NCI-H460 (cell line): ENCODE measurements at regions not wholly inside any gene's neighbourhood (a gene's known extent, or its start where the extent isn't known, plus 50 kb on each side); places are given as distances from the start of the nearest gene placed in this dataset.

Source experiments
- DNase-seq: peaks from one replicate; pipeline ENCODE4 v3.0.0-alpha.2; 2016; ENCODE audit warnings: low read depth; ENCODE audit errors: extremely low read depth

DNA sequence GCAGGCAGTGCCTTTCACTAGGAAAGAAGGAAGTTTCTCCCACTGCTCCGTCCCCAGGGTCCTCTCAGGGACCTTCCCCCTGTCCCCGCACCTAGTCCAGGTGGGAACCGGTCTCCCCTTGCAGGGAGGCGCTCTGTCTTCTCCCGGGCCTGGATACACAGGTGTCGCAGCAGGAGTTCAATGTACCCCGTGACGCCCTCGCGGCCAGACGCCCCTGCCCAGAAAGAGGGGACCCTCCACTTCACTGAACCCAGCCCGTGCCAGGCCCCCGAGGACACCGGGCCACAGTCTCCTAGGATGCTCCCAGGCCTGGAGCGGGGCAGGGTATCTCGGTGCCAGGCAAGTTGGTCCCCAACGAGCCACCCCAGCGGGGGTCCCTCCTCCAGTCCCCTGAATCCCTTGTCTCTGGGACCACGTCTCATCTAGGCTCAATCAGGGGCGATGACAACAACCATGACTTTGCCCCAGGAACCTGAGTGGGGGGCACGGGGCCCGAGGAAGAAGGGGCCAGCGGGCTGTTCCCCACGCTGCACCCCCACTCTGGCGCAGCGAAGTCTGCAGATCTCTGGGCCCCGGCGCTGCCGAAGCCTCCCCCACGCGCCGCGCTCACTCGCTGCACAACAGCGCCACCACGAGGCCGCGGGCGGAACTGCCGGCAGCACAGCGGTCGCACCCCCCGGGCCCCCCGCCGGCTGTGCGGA, 103.0 kb downstream of the EDN3 start:
- DNase-seq = peak; percentile 41

GRCh38 chr20:59403962-59404314, 103.5 kb downstream of the EDN3 start:
- no peak for DNase-seq

DNA sequence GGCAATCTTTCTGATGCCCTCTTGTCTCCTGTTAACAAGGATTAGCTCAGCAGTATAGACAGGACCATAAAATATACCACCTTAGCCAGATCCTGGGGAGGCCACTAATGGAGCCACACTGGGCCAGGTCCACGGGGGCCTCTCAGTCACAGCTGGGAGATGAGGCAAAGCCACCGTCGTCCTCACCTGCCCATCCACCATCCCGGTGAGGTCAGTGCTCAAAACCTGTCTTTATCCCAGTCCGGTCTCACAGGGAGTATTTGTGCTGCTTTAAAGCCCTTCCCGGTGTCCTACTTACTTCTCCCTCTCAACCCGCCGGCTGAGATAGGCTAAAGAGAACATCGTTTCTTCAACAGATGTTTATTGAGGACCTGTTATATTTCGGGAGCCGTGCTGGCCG, 104.3 kb downstream of the EDN3 start:
- no peak for DNase-seq

GRCh38 chr20:59405226-59406200, 105.1 kb downstream of the EDN3 start:
- no peak for DNase-seq

DNA sequence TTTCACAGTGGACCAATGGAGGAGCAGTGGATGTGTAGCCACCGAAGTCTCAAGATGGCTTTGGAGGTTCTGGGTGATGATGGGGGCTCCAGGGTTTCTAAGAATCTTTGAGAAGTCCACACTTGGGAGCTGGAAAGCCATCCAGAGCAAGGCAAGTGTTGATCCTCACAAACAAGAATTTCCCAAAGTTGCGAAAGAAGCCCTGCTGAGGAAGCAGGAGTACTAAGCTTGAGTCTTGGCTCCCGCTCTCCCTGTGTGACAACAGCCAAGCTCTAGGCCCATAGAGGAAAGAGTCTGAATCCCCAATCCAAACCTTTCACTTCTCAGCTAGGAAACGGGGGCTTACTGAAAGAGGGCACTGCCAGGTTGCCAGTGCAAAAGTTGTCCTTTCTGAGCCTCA, 106.0 kb downstream of the EDN3 start:
- DNase-seq = no peak

DNA sequence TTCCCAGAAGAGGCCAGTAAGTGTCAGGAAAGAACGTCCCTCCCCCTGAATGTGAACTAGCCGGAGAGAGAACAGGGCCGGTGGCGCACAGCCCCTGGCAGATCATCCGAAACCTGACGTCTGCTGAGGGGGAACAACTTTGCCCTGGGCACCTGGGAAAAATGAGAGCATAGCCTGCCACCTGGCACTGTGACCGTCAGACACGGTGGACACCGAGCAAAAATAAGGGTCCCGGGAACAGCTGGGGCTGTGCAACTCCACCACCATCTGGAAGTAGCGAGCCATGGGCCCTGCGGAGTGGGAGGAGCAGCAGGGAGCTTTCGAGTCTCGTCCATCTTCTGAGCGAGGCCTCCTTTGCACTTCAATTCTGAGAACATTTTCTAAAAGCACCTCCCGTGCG, 110.8 kb downstream of the EDN3 start:
- DNase-seq = no peak

- no peak for DNase-seq
Observed at GRCh38 chr20:59411589-59411988, 111.2 kb downstream of the EDN3 start.

- no peak for DNase-seq
Observed at GRCh38 chr20:59412181-59412580, 111.8 kb downstream of the EDN3 start.

GRCh38 chr20:59412875-59413284, 112.5 kb downstream of the EDN3 start:
- DNase-seq = no peak

- no peak for DNase-seq
Observed at GRCh38 chr20:59413326-59413865, 113.0 kb downstream of the EDN3 start.

- no peak for DNase-seq
Observed at GRCh38 chr20:59414936-59415623, 114.7 kb downstream of the EDN3 start.

DNA sequence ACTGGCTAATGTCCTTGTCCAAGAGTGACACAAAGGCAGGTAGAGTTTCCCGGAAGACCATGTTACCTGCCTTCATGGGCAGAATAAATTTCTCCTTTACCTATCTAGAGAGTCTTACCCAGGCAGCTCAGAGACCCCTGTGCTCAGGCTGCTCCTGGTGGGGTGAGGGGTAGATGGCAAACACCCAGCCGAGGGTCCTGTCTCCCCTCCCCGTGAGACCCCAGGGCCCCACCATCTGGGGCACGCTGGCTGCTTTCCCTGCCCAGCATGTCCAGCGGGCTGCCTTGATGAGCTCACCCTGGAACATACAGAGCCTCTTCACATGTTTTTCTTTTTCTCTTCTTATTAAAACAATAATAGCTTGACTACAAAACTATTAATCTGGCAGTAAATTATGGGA, 116.5 kb downstream of the EDN3 start:
- no peak for DNase-seq

- DNase-seq = no peak
Observed at GRCh38 chr20:59421089-59421488, 120.7 kb downstream of the EDN3 start.

DNA sequence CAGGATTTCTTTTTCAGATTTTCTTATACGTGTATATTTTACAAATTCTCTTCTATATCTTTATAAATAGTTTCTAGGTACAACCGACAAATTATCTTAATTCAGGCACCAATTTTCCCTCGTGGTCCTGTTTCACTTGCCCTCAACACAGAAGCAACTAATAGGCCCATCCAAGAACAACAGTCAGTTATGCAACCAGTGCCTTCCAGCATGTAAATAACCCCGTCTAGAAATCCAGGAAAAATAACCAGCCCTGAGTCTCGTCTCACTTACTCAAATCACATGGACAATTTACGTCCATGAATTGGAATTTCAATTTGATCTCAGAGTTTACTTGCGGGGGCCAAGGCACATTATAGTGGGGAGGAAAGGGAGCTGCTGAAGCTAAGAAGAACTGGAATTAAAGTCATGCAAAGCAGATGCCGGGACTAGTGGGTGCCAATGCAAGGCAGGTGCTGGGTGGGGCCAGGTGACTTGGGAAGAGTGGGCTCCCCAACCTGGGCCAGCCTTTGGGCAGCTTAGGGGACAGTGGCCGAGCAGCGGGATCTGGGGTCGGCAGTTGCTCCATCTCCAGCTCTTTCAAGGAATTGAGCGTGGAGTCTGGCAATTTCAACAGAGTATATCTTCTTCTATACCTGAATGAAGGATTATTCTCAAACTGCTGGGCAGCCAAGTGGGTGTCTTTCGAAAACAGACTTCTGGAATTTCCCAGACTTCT, 121.7 kb downstream of the EDN3 start:
- DNase-seq = no peak

- DNase-seq = no peak
Observed at GRCh38 chr20:59422872-59423544, 122.6 kb downstream of the EDN3 start.

- DNase-seq = no peak
Observed at GRCh38 chr20:59424976-59425375, 124.6 kb downstream of the EDN3 start.

DNA sequence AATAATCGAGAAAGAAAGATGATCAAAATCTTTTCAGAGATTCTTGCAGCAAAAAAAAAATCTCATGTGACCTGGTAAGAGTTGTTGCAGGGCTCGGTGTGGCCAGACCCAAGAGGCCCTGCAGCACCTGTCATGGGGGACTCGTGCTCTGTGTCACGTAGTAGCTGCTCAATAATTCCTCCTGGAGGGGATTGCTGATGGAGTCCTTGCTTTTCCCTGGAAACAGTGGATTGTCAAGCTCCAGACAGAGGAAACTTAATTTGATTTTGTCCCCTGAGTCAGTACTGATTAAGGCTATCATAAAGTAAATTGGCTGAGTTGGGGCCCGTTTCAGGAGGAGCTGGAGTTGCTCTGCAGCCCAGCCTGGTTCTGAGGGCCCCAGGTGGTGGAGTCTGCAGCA, 125.2 kb downstream of the EDN3 start:
- no peak for DNase-seq

GRCh38 chr20:59428006-59428405, 127.6 kb downstream of the EDN3 start:
- DNase-seq = no peak

- no peak for DNase-seq
Observed at GRCh38 chr20:59428441-59429205, 128.2 kb downstream of the EDN3 start.
